K562 (cell line): ENCODE measurements at regions not wholly inside any gene's neighbourhood (a gene's known extent, or its start where the extent isn't known, plus 50 kb on each side); places are given as distances from the start of the nearest gene placed in this dataset.

Experiments used
- ATAC-seq: fragments of 200-7000 bp; cut with Tn5 transposase; 3 replicates; pipeline ENCODE4 v1.9.1; 2020; ENCODE audit warnings: moderate library complexity
- BruUV-seq: library from RNA; stranded (reverse); fragments of 400-500 nt; replicated peaks from 2 replicates; lab custom pipeline; 2021; lab: Mats Ljungman, UMichigan
- CTCF ChIA-PET: fragments of 300-600 bp; formaldehyde crosslinking; extraction: SDS; loops from one replicate; lab custom pipeline; 2021; ENCODE audit warnings: low intra/inter-chr PET ratio; lab: Yijun Ruan, JAX
- POLR2A ChIA-PET: fragments of 300-600, 350-650 bp; sonication (Branson Sonifier 250); formaldehyde crosslinking; extraction: SDS; loops from one replicate; lab custom pipeline; 2021; ENCODE audit warnings: antibody characterized with exemption, inconsistent platforms; lab: Yijun Ruan, JAX
- DNase-seq, 4 experiments: peaks; one replicate each; pipeline versions ENCODE4 v3.0.0 to v3.0.0-alpha.2; 2011 to 2018; ENCODE audit warnings: low spot score in 3 of 4, mixed read lengths in 3 of 4; ENCODE audit errors: extremely low read depth in 1 of 4
- FAIRE-seq: peaks from 2 replicates; lab custom pipeline; 2011; peaks lifted over from hg19 to GRCh38; lab: Jason Lieb, UNC
- H2AFZ ChIP-seq: 2 replicates; pipeline ENCODE4 v1.6.0; 2011; ENCODE audit warnings: low read depth, low read length, control low read depth, inconsistent platforms
- H3K27ac ChIP-seq: fragments of 200-600 bp; 3 replicates; pipeline ENCODE4 v1.8.0; 2011; ENCODE audit warnings: low read depth, mild to moderate bottlenecking, control low read depth, inconsistent platforms, low read length, moderate library complexity, mixed read lengths; ENCODE audit errors: extremely low read depth
- H3K27me3 ChIP-seq, 2 experiments: fragments of 300-600 bp in 1 of 2; 2 replicates in 1 of 2; 3 replicates in 1 of 2; pipeline versions ENCODE4 v1.6.0 to v1.8.0; 2011; ENCODE audit warnings: inconsistent platforms in 2 of 2, low read length in 2 of 2, mild to moderate bottlenecking in 1 of 2, mixed read lengths in 1 of 2, moderate library complexity in 1 of 2; ENCODE audit not compliant: control insufficient read depth in 2 of 2, insufficient read depth in 2 of 2
- H3K36me3 ChIP-seq: fragments of 300-600 bp; 3 replicates; pipeline ENCODE4 v1.8.0; 2011; ENCODE audit warnings: mild to moderate bottlenecking, low read length, inconsistent platforms; ENCODE audit not compliant: control insufficient read depth, insufficient read depth
- H3K4me1 ChIP-seq, 2 experiments: fragments of 200-600 bp in 1 of 2; replicated peaks in 1 of 2; 2 replicates in 1 of 2; 3 replicates in 1 of 2; pipeline versions ENCODE4 v1.5.1 to v1.8.0; 2011; ENCODE audit warnings: inconsistent platforms in 2 of 2, low read length in 2 of 2, mild to moderate bottlenecking in 1 of 2, mixed read lengths in 1 of 2, moderate library complexity in 1 of 2; ENCODE audit not compliant: control insufficient read depth in 2 of 2, insufficient read depth in 2 of 2
- H3K4me2 ChIP-seq: 2 replicates; pipeline ENCODE4 v1.6.1; 2011; ENCODE audit warnings: low read length, control low read depth, inconsistent platforms, mixed read lengths; ENCODE audit not compliant: insufficient read depth
- H3K4me3 ChIP-seq: fragments of 200-600 bp; sonication (generic), shearing (Covaris generic); 2 replicates; pipeline ENCODE4 v1.5.1; 2016; ENCODE audit warnings: control low read depth, inconsistent platforms
- H3K79me2 ChIP-seq: fragments of 200-600 bp; 3 replicates; pipeline ENCODE4 v1.8.0; 2011; ENCODE audit warnings: low read length, inconsistent platforms; ENCODE audit not compliant: control insufficient read depth, insufficient read depth
- H3K9ac ChIP-seq, 2 experiments: 2 replicates each; pipeline versions ENCODE4 v1.6.0 to v1.6.1; 2011; ENCODE audit warnings: low read depth in 2 of 2, low read length in 2 of 2, control low read depth in 1 of 2, inconsistent platforms in 1 of 2, mild to moderate bottlenecking in 1 of 2, mixed read lengths in 1 of 2; ENCODE audit not compliant: insufficient read depth in 1 of 2
- H3K9me1 ChIP-seq: one replicate; pipeline ENCODE4 v1.6.0; 2011; ENCODE audit warnings: inconsistent platforms, mild to moderate bottlenecking, low read length, moderate library complexity; ENCODE audit not compliant: control insufficient read depth, insufficient read depth
- H3K9me3 ChIP-seq: replicated peaks from 2 replicates; pipeline ENCODE4 v1.5.1; 2011; ENCODE audit warnings: low read depth, low read length, inconsistent platforms; ENCODE audit not compliant: control insufficient read depth, insufficient read depth
- H4K20me1 ChIP-seq: replicated peaks from 2 replicates; pipeline ENCODE4 v1.6.1; 2011; ENCODE audit warnings: low read length, inconsistent platforms, mixed read lengths; ENCODE audit not compliant: control insufficient read depth, insufficient read depth
- ADNP ChIP-seq: fragments of 200-800 bp; sonication (Bioruptor generic); IDR thresholded peaks from 2 replicates; pipeline ENCODE4 v1.6.1; 2016; ENCODE audit warnings: missing genetic modification characterization, missing compliant biosample characterization
- CREB3 ChIP-seq: fragments of 450-650 bp; conservative IDR thresholded peaks from 2 replicates; pipeline ENCODE4 v1.6.1; 2016; ENCODE audit warnings: missing genetic modification characterization, low read depth, mild to moderate bottlenecking, missing compliant biosample characterization, moderate library complexity
- RFX7 ChIP-seq: fragments of 250-450 bp; sonication (Bioruptor Pico); IDR thresholded peaks from 2 replicates; pipeline ENCODE4 v1.5.1; 2021; ENCODE audit warnings: mild to moderate bottlenecking
- SRSF7 ChIP-seq: fragments of 200-400 bp; formaldehyde crosslinking; optimal IDR thresholded peaks from 2 replicates; pipeline ENCODE3; 2017; ENCODE audit warnings: mild to moderate bottlenecking, low read depth, low read length
- YY1 ChIP-seq, 3 experiments: IDR thresholded peaks; 2 replicates each; pipeline ENCODE4 v1.6.1; 2011; ENCODE audit warnings: low read length in 2 of 3, mild to moderate bottlenecking in 2 of 3, moderate library complexity in 2 of 3, borderline replicate concordance in 1 of 3, control low read depth in 1 of 3, low read depth in 1 of 3; ENCODE audit not compliant: insufficient read depth in 3 of 3, insufficient replicate concordance in 2 of 3, control insufficient read depth in 1 of 3, insufficient read length in 1 of 3; ENCODE audit errors: extremely low read depth in 1 of 3
- ZC3H8 ChIP-seq: fragments of 450-650 bp; IDR thresholded peaks from 2 replicates; pipeline ENCODE4 v1.6.1; 2017
- ZNF408 ChIP-seq: fragments of 250-450 bp; sonication (Bioruptor Pico); IDR thresholded peaks from 2 replicates; pipeline ENCODE4 v1.4.0; 2020; ENCODE audit warnings: low read depth, mild to moderate bottlenecking, moderate library complexity
- WGBS: fragments of 100-300 bp; shearing (Covaris generic); methylation state at CpG from one replicate; pipeline ENCODE4 v1.1.6; 2016; ENCODE audit warnings: low coverage, mixed read lengths; ENCODE audit not compliant: insufficient coverage; ENCODE audit errors: missing lambda C conversion rate; 5-methylcytosine and 5-hydroxymethylcytosine counted together
- in situ Hi-C: fragments of 300-500 bp; cut with MboI; formaldehyde crosslinking; loops from 4 replicates; pipeline ENCODE4 v1.15.0; 2018; ENCODE audit warnings: inconsistent platforms, mixed read lengths
- intact Hi-C: fragments of 100-400 bp; cut with micrococcal nuclease; formaldehyde crosslinking; loops from 2 replicates; pipeline ENCODE4 v1.14.2; 2022

DNA sequence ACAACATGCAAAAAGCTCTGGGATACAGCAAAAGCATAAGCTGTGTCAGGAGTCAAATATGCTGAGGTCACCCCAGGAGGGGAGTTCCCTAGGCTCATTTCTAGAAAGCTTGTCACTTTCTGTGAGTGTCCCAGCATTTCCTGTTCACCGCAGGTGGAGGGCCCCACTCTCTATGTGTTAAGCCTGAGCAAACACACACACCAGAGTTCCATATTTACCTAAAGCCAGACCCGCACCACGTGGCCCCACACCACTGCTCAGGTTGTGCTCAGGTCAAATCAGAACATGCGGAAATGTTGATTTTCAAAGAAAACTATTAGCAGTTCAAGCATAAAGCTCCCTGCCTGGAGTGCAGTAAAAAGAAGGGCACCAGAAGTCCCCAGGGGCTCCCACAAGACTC lies 259.6 kb upstream of the PPP2R2D start:
- ChIA-PET POLR2A (no interaction called here), CTCF (no interaction called here)
- no peak overlapping the region for H3K27ac ChIP-seq
- H3K27me3 ChIP-seq = peaks cover 3 to 23% of the 10 kb centered on the region in 2 experiments; a peak in 3 of 5 replicates
- H2AFZ ChIP-seq = no peak overlapping the region
- no peaks in the 10 kb centered on the region for H3K79me2 ChIP-seq
- no peak for DNase-seq
- WGBS = 0% methylated on average over 4 of the region's 4 CpGs
- H4K20me1 ChIP-seq = no peaks in the 10 kb centered on the region
- in situ Hi-C loops (no loop called here), intact Hi-C loops (no loop called here)
- H3K9ac ChIP-seq = no peak overlapping the region
- no peaks in the 10 kb centered on the region for H3K9me3 ChIP-seq
- no peaks in the 10 kb centered on the region for H3K4me1 ChIP-seq
- no peaks in the 10 kb centered on the region for H3K9me1 ChIP-seq
- no peak overlapping the region for H3K4me3 ChIP-seq
- no peak for ATAC-seq
- BruUV-seq = no TSS peak
- H3K36me3 ChIP-seq = no peaks in the 10 kb centered on the region
- no peak for TF ChIP-seq ADNP (tag)
- TF ChIP-seq SRSF7 = no peak
- no peak for TF ChIP-seq CREB3 (tag)
- no peak for TF ChIP-seq ZNF408 (CRISPR knock-in tag)
- no peak for TF ChIP-seq ZC3H8
- no peak for TF ChIP-seq RFX7
- no peak for TF ChIP-seq YY1 (IDR thresholded peaks at IDR 0.05; ENCODE audit: borderline replicate concordance in 1 of 3, control insufficient read depth in 1 of 3, extremely low read depth in 1 of 3, insufficient read depth in 3 of 3, insufficient read length in 1 of 3, insufficient replicate concordance in 2 of 3, low read depth in 1 of 3, low read length in 2 of 3)
- no peak overlapping the region for H3K4me2 ChIP-seq
- no peak for FAIRE-seq
